Coronary artery (tissue), 2 donors: ENCODE measurements at regions not wholly inside any gene's neighbourhood (a gene's known extent, or its start where the extent isn't known, plus 50 kb on each side); places are given as distances from the start of the nearest gene placed in this dataset.
"Not testable (repeated sequence)": the region's sequence is repeated elsewhere in the genome, so short reads cannot be mapped to it uniquely, and the experiment has no call there.

Experiments
- DNase-seq: peaks from one replicate; pipeline ENCODE4 v3.0.0-alpha.2; 2017; ENCODE audit warnings: low spot score
- H3K27ac ChIP-seq, 2 donors: fragments of 200-600 bp; sonication (generic); one replicate each; pipeline ENCODE4 v1.5.1; 2016 to 2019
- H3K4me3 ChIP-seq: fragments of 200-600 bp; sonication (generic); 2 replicates; pipeline ENCODE4 v1.5.1; 2016; ENCODE audit warnings: mild to moderate bottlenecking, moderate library complexity
- CTCF ChIP-seq: fragments of 200-600 bp; sonication (generic); IDR thresholded peaks from one replicate; pipeline ENCODE4 v1.5.1; 2019; ENCODE audit warnings: antibody characterized with exemption

GRCh38 chr14:53409289-53409688 lies 256.2 kb upstream of the DDHD1 start:
- no peak overlapping the region for H3K4me3 ChIP-seq
- no peak for DNase-seq
- no peak overlapping the region for H3K27ac ChIP-seq
- no peak for TF ChIP-seq CTCF

GRCh38 chr14:53408175-53408879 lies 255.2 kb upstream of the DDHD1 start:
- Histone ChIP-seq H3K4me3 (no peak overlapping the region), H3K27ac (no peak overlapping the region)
- DNase-seq, result no peak
- no peak for TF ChIP-seq CTCF

GRCh38 chr14:53406519-53406918 lies 253.4 kb upstream of the DDHD1 start:
- TF ChIP-seq CTCF, result no peak
- DNase-seq, result no peak
- H3K4me3 ChIP-seq, result no peak overlapping the region
- no peak overlapping the region for H3K27ac ChIP-seq

GRCh38 chr14:53401646-53402045 lies 248.5 kb upstream of the DDHD1 start:
- no peak for TF ChIP-seq CTCF
- DNase-seq, result no peak
- Histone ChIP-seq H3K4me3 (no peak overlapping the region), H3K27ac (no peak overlapping the region)

GRCh38 chr14:53399057-53399456 lies 245.9 kb upstream of the DDHD1 start:
- no peak for TF ChIP-seq CTCF
- no peak overlapping the region for H3K4me3 ChIP-seq
- DNase-seq, result no peak
- H3K27ac ChIP-seq, result no peak overlapping the region

GRCh38 chr14:53398616-53399015 lies 245.5 kb upstream of the DDHD1 start:
- Histone ChIP-seq H3K27ac (no peak overlapping the region), H3K4me3 (no peak overlapping the region)
- no peak for TF ChIP-seq CTCF
- no peak for DNase-seq

- H3K4me3 ChIP-seq, DNase-seq, H3K27ac ChIP-seq: not testable (repeated sequence)
Observed at GRCh38 chr14:53395267-53395666, 242.1 kb upstream of the DDHD1 start.
